H1 (cell line): ENCODE measurements at regions not wholly inside any gene's neighbourhood (a gene's known extent, or its start where the extent isn't known, plus 50 kb on each side); places are given as distances from the start of the nearest gene placed in this dataset.

Experiments used
- CHD2 ChIP-seq: IDR thresholded peaks from 2 replicates; pipeline ENCODE4 v1.6.1; 2012; ENCODE audit warnings: low read length, improper control_type of control experiment
- CTCF ChIP-seq, 3 experiments: IDR thresholded peaks; 1 replicate in 2 of 3; 2 replicates in 1 of 3; pipeline versions ENCODE4 v1.5.1 to v1.6.1; 2011; ENCODE audit warnings: low read length in 3 of 3, mild to moderate bottlenecking in 3 of 3, inconsistent platforms in 2 of 3, low read depth in 1 of 3, moderate library complexity in 1 of 3; ENCODE audit not compliant: insufficient read depth in 1 of 3; ENCODE audit errors: control extremely low read depth in 1 of 3
- EP300 ChIP-seq, 2 experiments: IDR thresholded peaks; 1 replicate in 1 of 2; 2 replicates in 1 of 2; pipeline ENCODE4 v1.6.1; 2011 to 2012; ENCODE audit warnings: low read depth in 2 of 2, low read length in 2 of 2, mild to moderate bottlenecking in 2 of 2, borderline replicate concordance in 1 of 2, inconsistent platforms in 1 of 2, moderate library complexity in 1 of 2
- FOSL1 ChIP-seq: IDR thresholded peaks from 2 replicates; pipeline ENCODE4 v1.6.1; 2011; ENCODE audit warnings: mild to moderate bottlenecking, low read depth, low read length, moderate library complexity; ENCODE audit not compliant: insufficient read depth
- NRF1 ChIP-seq: IDR thresholded peaks from 2 replicates; pipeline ENCODE4 v1.6.1; 2011; ENCODE audit warnings: mild to moderate bottlenecking, low read depth, low read length, improper control_type of control experiment
- POLR2A ChIP-seq, 2 experiments: IDR thresholded peaks; 1 replicate in 1 of 2; 2 replicates in 1 of 2; pipeline ENCODE4 v1.6.1; 2011; ENCODE audit warnings: low read depth in 2 of 2, low read length in 2 of 2, mild to moderate bottlenecking in 2 of 2; ENCODE audit errors: control extremely low read depth in 1 of 2
- TAF1 ChIP-seq: IDR thresholded peaks from 2 replicates; pipeline ENCODE4 v1.6.1; 2011; ENCODE audit warnings: mild to moderate bottlenecking, low read depth, low read length
- TCF12 ChIP-seq: IDR thresholded peaks from 2 replicates; pipeline ENCODE4 v1.6.1; 2011; ENCODE audit warnings: low read depth, mild to moderate bottlenecking, low read length
- YY1 ChIP-seq: IDR thresholded peaks from 2 replicates; pipeline ENCODE4 v1.6.1; 2011; ENCODE audit warnings: low read depth, mild to moderate bottlenecking, low read length

- no peak for TF ChIP-seq POLR2A (IDR thresholded peaks at IDR 0.05; ENCODE audit: control extremely low read depth in 1 of 2, low read depth in 2 of 2, low read length in 2 of 2)
- TF ChIP-seq EP300 (IDR thresholded peaks at IDR 0.05; ENCODE audit: borderline replicate concordance in 1 of 2, low read depth in 2 of 2, low read length in 2 of 2): no peak
- TF ChIP-seq FOSL1: no peak
- no peak for TF ChIP-seq TAF1
- no peak for TF ChIP-seq CTCF (IDR thresholded peaks at IDR 0.05; ENCODE audit: control extremely low read depth in 1 of 3, insufficient read depth in 1 of 3, low read depth in 1 of 3, low read length in 3 of 3)
- TF ChIP-seq CHD2: no peak
- no peak for TF ChIP-seq YY1
- TF ChIP-seq TCF12: no peak
- no peak for TF ChIP-seq NRF1
These were observed 264.0 kb upstream of the NFE2L3 start for GRCh38 chr7:25887795-25888559.
